NB4 (cell line): ENCODE measurements at regions not wholly inside any gene's neighbourhood (a gene's known extent, or its start where the extent isn't known, plus 50 kb on each side); places are given as distances from the start of the nearest gene placed in this dataset.

Experiments used
- DNase-seq: peaks from one replicate; pipeline ENCODE4 v3.0.0; 2010; ENCODE audit warnings: low read depth
- H3K4me3 ChIP-seq: one replicate; pipeline ENCODE4 v1.5.1; 2011; ENCODE audit warnings: mild to moderate bottlenecking, low read depth, low read length, moderate library complexity
- MYC ChIP-seq: IDR thresholded peaks from 2 replicates; pipeline ENCODE4 v1.6.1; 2011; ENCODE audit warnings: low read depth, low read length
- POLR2A ChIP-seq: IDR thresholded peaks from 2 replicates; pipeline ENCODE4 v1.6.1; 2011; ENCODE audit warnings: mild to moderate bottlenecking; ENCODE audit not compliant: insufficient read length; ENCODE audit errors: extremely low read depth
- TF ChIP-seq, protein P1 (sequence below): IDR thresholded peaks from one replicate; pipeline ENCODE4 v1.5.1; 2012; ENCODE audit warnings: low read depth, low read length
- TF ChIP-seq, protein P2 (sequence below): IDR thresholded peaks from 2 replicates; pipeline ENCODE4 v1.6.1; 2011; ENCODE audit warnings: low read depth, low read length

DNA sequence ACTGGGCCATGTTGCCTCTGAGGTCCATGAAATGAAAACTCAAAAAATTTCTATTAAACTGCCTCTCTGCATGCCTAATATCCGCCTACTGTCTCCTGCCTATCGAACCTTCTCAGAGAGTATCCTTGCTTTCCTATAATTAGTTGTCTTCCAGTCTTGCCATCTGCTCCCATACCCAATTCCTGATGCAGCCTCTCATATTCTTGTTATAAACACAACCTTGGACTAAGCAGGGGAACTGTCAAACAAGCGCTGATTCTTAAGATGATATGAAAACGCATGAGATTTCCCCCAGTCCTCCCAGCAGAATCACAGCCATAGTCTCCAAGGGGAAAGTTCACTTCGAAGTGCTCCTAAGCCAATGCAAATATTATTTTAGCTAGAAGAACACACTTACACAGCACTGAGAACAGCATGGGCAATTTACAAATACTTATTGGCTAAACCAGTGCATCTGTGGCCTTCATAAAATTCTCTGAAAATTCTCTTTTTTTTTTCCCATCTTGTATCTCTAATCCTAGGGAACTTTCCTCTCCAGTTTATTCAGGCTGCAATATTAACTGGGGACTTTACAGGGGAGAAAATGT lies 471.6 kb downstream of the MBD2 start:
- TF ChIP-seq, protein P1, sequence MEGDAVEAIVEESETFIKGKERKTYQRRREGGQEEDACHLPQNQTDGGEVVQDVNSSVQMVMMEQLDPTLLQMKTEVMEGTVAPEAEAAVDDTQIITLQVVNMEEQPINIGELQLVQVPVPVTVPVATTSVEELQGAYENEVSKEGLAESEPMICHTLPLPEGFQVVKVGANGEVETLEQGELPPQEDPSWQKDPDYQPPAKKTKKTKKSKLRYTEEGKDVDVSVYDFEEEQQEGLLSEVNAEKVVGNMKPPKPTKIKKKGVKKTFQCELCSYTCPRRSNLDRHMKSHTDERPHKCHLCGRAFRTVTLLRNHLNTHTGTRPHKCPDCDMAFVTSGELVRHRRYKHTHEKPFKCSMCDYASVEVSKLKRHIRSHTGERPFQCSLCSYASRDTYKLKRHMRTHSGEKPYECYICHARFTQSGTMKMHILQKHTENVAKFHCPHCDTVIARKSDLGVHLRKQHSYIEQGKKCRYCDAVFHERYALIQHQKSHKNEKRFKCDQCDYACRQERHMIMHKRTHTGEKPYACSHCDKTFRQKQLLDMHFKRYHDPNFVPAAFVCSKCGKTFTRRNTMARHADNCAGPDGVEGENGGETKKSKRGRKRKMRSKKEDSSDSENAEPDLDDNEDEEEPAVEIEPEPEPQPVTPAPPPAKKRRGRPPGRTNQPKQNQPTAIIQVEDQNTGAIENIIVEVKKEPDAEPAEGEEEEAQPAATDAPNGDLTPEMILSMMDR, result no peak
- TF ChIP-seq, protein P2, sequence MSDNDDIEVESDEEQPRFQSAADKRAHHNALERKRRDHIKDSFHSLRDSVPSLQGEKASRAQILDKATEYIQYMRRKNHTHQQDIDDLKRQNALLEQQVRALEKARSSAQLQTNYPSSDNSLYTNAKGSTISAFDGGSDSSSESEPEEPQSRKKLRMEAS, result no peak
- no peak for TF ChIP-seq MYC
- TF ChIP-seq POLR2A, result no peak
- H3K4me3 ChIP-seq, result no peak overlapping the region
- DNase-seq, result no peak

DNA sequence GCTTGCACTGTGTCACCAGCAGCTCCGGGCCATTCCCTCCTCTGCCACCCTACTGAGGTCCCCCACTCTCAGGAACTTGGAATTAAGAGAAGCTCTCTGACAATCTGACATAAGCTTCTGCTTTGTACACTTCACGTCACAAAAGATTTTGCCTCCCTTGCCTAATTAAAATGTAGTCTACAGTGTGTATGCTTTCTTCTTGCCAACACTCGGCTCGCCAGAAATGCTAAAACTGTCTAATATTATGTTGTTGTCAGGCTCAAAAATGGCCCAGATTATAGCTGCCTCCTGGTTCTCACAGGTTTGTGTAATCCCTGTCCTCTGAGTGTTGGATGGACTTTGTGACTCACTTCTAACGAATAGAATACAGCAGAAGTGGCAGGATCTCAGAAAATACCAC lies 474.7 kb downstream of the MBD2 start:
- TF ChIP-seq MYC (no peak), POLR2A (no peak)
- TF ChIP-seq, protein P1, result no peak
- TF ChIP-seq, protein P2, result no peak
- H3K4me3 ChIP-seq, result no peak overlapping the region
- no peak for DNase-seq

DNA sequence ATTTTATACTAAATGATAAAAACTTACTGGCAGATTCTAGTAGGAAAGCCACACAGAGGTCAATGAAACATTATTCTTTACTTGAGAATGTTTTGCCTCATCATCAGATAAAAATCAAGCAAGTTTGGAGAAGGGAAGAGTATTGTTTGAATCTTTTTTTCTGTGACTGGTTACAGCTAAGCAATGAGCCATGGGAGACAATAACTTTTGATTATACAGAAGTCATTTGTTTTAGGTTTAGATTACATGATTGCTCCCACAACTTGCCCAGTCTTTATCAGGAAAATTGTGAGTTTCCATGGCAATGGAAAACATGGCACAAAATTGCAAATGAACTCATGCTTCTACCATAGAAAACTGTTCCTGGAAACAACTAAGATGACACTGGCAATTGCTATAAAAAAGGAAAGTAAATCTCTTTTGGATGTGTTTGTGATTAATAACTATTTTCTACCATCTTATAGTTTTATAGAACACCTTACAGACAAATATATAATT lies 476.8 kb downstream of the MBD2 start:
- no peak overlapping the region for H3K4me3 ChIP-seq
- no peak for DNase-seq
- TF ChIP-seq, protein P2, result no peak
- TF ChIP-seq MYC (no peak), POLR2A (no peak)
- TF ChIP-seq, protein P1, result no peak

DNA sequence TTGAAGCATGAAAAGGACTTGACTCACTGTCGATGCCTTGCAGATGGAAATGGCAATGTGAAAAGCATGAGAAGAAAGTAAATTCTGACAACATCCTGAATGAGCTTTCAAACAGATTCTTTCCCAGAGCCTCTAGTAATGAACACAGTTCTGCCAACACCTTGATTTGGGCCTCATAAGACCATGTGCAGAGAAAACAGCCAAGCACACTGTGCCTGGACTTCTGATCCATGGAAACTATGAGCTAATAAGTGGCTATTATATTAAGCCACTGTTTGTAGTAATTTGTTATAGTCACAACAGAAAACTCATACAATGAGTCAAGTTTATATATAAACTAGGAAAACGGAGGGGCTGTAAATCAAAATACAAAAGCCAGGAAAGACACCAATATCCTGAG lies 477.3 kb downstream of the MBD2 start:
- TF ChIP-seq, protein P2, result no peak
- TF ChIP-seq POLR2A (no peak), MYC (no peak)
- TF ChIP-seq, protein P1, result no peak
- no peak for DNase-seq
- H3K4me3 ChIP-seq, result no peak overlapping the region

DNA sequence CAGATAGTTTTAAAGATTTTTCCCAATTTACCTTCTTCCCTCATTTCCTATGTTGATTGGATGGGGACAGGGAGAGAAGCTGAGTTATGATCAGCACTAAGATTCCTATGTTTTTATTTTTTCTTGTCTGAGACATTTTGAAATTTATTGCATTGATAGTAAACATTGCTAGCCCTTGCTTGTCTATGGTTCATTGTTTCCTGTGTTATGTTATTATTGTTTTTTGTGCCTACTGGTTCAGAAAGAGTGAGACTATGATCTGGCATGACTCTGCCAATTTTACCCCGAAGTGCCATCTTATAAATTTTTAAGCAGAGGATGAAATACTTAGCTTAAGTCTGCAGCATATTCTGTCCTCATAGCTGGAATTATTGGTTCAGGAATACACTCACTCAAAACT lies 478.5 kb downstream of the MBD2 start:
- H3K4me3 ChIP-seq, result no peak overlapping the region
- DNase-seq, result no peak
- TF ChIP-seq POLR2A (no peak), MYC (no peak)
- TF ChIP-seq, protein P2, result no peak
- TF ChIP-seq, protein P1, result no peak
